GM18520 (cell line): ENCODE measurements at regions not wholly inside any gene's neighbourhood (a gene's known extent, or its start where the extent isn't known, plus 50 kb on each side); places are given as distances from the start of the nearest gene placed in this dataset.
"Not testable (repeated sequence)": the region's sequence is repeated elsewhere in the genome, so short reads cannot be mapped to it uniquely, and the experiment has no call there.

Experiments
- ATAC-seq: cut with Tn5 transposase; IDR thresholded peaks from one replicate; pipeline ENCODE4 v1.9.1; 2021; ENCODE audit not compliant: unreplicated experiment

DNA sequence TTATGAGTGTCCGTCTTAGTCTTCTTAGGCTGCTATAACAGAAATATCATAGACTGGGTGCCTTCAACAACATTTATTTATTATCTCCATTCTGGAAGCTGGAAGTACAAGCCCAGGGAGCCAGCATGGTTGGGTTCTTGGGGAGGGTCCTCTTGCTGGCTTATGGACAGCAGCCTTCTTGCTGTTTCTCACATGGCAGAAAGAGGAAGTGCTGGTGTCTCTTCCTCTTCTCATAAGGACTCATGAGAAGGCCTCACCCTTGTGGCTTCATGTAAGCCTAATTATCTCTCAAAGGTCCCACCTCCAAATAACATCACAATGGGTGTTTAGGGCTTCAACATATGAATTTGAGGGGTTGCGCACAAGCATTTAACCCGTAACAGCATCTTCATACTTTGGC lies 207.0 kb upstream of the COX10 start:
- ATAC-seq: no peak

DNA sequence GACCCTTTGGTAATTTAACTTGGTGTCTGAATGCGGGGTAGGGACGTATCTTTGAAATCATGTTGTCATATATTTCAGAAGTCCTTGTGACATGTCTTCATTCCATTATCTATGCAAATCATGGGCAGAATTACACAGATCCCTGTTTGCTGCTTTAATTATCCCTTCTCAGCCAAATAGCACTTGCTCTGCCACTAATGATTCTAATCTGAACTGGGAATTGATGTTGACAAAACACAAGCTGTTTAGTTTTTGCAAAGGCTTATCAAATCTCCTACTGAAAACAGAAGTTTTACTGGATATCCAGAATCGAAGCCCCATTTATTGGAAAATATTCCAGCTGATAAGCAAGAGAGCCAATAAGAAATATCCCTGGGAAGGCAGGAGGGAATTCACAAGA lies 205.9 kb upstream of the COX10 start:
- no peak for ATAC-seq

GRCh38 chr17:13864521-13864920 lies 204.8 kb upstream of the COX10 start:
- no peak for ATAC-seq

- no peak for ATAC-seq
Measured at GRCh38 chr17:13865650-13866049, 203.7 kb upstream of the COX10 start.

- no peak for ATAC-seq
Measured at GRCh38 chr17:13869331-13869940, 199.9 kb upstream of the COX10 start.

DNA sequence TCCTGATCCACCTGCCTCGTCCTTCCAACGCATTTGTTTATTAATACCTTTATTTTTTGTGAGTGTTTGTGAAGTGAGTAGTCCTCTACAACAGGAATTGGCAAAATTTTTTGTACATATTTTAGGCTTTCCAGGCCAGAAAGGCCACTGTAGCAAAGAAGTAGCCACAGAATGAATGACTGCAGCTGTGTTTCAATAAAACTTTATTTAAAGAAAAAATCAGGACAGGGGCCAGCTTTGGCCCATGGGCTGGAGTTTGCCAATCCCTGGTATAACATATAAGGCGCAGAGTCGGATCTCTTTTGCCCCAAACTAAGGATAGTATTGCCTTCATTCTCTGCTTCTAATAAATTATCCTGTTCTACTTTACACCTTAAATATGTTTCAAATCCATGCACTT lies 198.0 kb upstream of the COX10 start:
- ATAC-seq: no peak

DNA sequence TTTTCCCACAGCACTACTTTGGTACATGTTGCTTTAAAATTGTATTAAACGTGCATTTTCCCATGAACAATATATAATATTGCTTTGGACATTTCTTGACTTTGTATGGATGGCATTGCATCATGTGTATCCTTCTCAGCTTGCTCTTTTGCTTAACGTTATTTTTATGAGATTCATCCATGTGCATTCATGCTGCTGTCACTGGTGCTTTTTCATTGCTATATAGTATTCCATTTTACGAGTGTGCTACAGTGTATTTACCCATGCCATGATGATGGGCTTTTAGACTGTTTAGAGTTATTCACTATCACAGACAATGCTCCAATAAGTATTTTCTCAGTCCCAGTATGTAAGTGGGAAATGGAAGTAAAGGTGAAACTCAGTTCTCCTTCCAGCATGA lies 195.2 kb upstream of the COX10 start:
- ATAC-seq: no peak

DNA sequence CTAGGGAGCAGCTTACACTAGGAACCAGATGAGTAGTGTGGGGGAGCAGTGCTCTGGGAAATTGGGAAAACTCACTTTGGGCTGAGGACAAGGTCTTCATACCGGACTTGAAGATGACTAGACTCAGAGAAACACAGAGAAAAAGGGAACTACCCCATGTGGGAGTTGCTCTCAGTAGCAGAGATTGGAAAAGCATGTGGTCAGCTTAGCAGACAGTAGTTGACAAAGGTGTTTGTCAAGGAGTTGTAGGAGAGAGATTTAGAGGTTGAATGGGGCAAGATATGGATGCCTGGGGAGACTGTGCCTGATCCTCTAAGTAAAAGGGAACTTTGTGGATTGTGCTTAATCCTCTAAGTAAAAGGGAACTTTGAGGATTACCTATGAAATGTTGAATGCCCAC lies 194.5 kb upstream of the COX10 start:
- no peak for ATAC-seq

DNA sequence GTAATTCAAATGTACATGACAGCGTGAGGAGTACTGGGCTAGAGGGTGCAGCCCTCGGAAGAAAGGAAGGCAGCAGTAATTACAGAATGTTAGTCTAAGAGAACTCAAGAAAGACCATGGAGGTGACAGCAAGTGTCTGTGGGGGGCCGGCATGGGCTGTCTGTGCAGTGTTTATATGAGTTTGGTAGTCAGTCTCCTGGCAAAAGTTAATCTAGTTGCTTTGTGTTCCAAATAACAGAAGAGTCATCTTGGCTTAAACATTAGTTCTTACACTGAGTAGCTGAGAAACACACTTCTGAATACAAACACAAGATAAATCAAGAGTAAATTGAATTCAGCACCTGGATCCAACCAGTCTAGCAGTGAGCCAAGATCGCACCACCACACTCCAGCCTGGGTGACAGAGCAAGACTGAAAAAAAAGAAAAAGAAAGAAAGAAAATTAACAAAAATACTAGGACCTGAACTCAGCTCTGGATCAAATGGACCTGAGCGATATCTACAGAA lies 189.3 kb upstream of the COX10 start:
- no peak for ATAC-seq

DNA sequence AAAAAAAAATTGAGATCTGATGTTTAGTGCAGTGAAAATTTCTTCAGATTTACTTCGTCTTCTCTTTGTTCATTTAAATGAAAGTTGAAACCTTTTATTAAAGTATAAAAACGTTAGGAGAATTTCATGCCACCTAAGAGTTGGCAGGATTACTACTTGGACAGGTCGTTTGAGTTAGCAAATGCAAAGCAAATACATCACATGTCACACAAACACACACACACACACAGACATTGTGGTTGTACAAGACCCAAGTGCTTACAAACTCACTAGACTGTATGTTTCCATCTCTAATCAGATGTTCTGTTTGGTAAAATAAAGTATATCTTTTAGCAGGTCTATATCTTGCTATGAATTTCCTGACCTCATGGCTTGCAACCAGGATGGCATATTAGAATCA lies 185.6 kb upstream of the COX10 start:
- ATAC-seq: no peak

GRCh38 chr17:13884347-13884746 lies 185.0 kb upstream of the COX10 start:
- no peak for ATAC-seq

DNA sequence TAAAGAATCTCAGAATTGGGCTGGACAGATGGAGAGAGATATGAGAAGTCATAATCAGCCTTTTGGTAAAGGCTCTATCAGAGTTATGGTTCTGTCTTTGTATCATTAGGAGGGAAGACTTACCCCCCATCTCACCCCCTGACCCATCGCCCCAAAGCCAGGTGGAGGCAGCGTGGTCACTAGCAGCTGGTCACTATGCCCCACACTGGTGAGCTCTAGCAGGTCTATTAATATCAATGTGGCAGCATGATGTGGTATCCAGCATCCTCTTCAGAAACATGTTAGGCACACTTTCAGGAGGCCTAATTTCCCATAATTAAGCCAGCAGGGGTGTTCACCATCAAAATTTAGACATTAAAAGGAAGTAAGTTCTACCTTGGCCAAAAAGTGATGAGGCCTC lies 183.8 kb upstream of the COX10 start:
- ATAC-seq: no peak

DNA sequence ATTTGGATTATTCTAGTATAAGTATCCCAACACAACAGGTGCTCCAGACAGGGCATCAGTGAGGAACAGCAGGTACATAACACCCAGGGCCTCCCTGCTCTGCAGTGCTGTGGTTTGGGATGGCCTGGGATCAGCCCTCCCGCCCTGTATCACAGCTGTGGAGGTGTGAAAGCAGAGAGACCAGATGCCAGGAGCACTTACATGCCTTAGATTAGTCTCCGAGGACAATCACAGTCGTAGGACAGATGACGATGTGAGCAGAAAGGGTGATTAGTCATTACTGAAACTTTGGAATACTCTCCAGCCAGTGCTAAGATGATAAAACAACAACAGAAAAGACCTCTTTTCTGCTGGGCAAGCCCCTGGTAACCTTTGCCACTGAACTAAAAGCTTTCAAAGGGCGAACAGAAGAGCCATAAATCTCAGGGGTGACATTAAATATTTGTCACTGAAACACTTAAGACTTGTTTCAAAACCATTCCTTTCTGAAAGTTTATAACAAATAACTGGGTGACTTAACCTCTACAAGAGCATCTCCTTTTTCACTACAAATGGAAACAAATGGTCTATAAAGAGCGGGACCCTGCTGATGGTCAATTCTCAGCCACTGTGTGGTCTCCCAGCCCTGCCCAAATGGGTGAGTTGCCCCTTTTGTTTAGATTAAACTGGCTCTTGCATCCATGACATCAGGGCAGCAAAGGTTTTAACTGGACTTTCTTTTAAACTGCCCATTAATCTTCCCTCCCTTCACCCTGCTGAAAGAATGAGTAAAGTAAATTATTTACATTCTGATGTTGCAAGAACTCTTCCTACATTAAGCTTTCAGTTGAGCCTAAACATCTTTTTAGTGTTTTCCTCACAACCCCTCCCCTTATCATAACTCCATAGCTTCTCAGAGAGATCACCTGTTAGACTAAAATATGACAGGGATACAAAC lies 183.1 kb upstream of the COX10 start:
- ATAC-seq: no peak

GRCh38 chr17:13888056-13888609 lies 181.2 kb upstream of the COX10 start:
- no peak for ATAC-seq

GRCh38 chr17:13908971-13909370 lies 160.3 kb upstream of the COX10 start:
- ATAC-seq: not testable (repeated sequence)

- no peak for ATAC-seq
Measured at GRCh38 chr17:13909901-13910519, 159.3 kb upstream of the COX10 start.

DNA sequence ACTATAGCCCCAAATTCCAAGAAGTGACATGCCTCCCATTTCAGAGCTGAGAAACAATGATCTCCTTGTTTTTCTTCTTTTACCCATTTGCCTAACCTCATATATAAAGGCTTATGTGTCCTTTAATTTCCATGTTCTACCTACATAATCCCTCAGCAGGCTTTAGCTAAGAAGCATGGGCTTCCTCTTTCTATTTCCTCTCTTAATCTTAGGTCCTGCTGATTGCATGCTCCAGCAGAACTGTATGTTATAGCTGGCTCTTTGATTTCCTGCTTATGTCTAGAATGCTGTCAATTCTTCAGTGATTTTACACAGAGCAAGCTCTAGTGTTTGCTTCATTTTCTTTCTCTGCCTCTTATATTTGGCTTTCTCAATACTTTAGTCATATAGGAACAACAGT lies 151.7 kb upstream of the COX10 start:
- no peak for ATAC-seq

DNA sequence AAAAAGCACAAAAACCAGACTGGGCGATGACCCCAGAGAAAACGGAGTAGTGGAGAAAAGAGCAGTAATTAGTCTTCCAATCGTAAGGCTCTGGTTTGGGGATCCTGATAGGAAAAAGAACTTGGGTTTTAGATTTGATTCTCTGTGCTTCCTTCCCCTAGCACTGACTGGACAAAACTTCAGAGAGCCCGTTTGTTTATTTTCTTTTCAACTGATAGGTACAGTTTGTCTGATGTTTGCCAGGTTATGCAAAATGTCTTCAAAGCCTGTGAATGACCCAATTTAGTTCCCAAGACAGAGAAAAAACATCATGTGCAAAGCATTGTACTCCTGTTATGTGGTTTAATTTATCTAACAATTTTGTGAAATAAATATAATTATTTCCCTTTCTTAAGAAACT lies 151.1 kb upstream of the COX10 start:
- no peak for ATAC-seq

- ATAC-seq: no peak
Measured at GRCh38 chr17:13919818-13920217, 149.5 kb upstream of the COX10 start.

GRCh38 chr17:13920413-13920812 lies 148.9 kb upstream of the COX10 start:
- no peak for ATAC-seq
